HCT116 (cell line): ENCODE measurements at regions not wholly inside any gene's neighbourhood (a gene's known extent, or its start where the extent isn't known, plus 50 kb on each side); places are given as distances from the start of the nearest gene placed in this dataset.

Experiments
- ATAC-seq: fragments of 200-7000 bp; cut with Tn5 transposase; 2 replicates; pipeline ENCODE4 v1.9.1; 2020; ENCODE audit warnings: mild to moderate bottlenecking, moderate library complexity
- BruUV-seq: library from RNA; stranded (reverse); fragments of 400-500 nt; replicated peaks from 2 replicates; lab custom pipeline; 2021; lab: Mats Ljungman, UMichigan
- CTCF ChIA-PET: fragments of 300-600 bp; sonication (Branson Sonifier 250); formaldehyde crosslinking; loops from one replicate; lab custom pipeline; 2021; ENCODE audit warnings: antibody characterized with exemption; lab: Charles Lee
- POLR2A ChIA-PET: fragments of 300-600, 350-600 bp; sonication (Branson Sonifier 250); formaldehyde crosslinking; loops from one replicate; lab custom pipeline; 2021; ENCODE audit warnings: antibody characterized with exemption; lab: Charles Lee
- RAD21 ChIA-PET, 2 experiments: fragments of 300-600 bp; sonication (Branson Sonifier 250); formaldehyde crosslinking; loops; one replicate each; lab custom pipeline; 2023; ENCODE audit warnings: low total read pairs in 2 of 2; ENCODE audit not compliant: uncharacterized antibody in 2 of 2, unreplicated experiment in 2 of 2, low non-redundant PET in 1 of 2; lab: Charles Lee
- DNase-seq: peaks from one replicate; pipeline ENCODE4 v3.0.0-alpha.2; 2010; ENCODE audit warnings: low read depth, low spot score
- H2AFZ ChIP-seq: fragments of 200-600 bp; shearing (Covaris generic), sonication (generic); 2 replicates; pipeline ENCODE4 v1.6.1; 2017; ENCODE audit warnings: low read depth, mixed run types, mixed read lengths, antibody characterized with exemption, low read length; ENCODE audit not compliant: poor library complexity, severe bottlenecking
- H3K27ac ChIP-seq: 2 replicates; pipeline ENCODE4 v1.5.1; 2012; ENCODE audit warnings: low read depth, low read length
- H3K27me3 ChIP-seq: fragments of 200-600 bp; sonication (generic); 2 replicates; pipeline ENCODE4 v1.6.1; 2016; ENCODE audit warnings: mixed run types, low read length, mixed read lengths; ENCODE audit not compliant: insufficient read depth
- H3K36me3 ChIP-seq, 2 experiments: fragments of 200-500 bp in 1 of 2; fragments of 200-600 bp in 1 of 2; sonication (Bioruptor generic) in 1 of 2; sonication (generic) in 1 of 2; 2 replicates each; pipeline versions ENCODE4 v1.5.1 to v1.6.1; 2014 to 2016; ENCODE audit warnings: low read length in 2 of 2, inconsistent platforms in 1 of 2, mixed read lengths in 1 of 2, mixed run types in 1 of 2; ENCODE audit not compliant: insufficient read depth in 2 of 2, control insufficient read depth in 1 of 2
- H3K4me1 ChIP-seq, 2 experiments: fragments of 200-600 bp in 1 of 2; sonication (generic) in 1 of 2; 2 replicates each; pipeline versions ENCODE4 v1.5.1 to v1.6.1; 2012 to 2017; ENCODE audit warnings: low read length in 2 of 2, inconsistent platforms in 1 of 2, mild to moderate bottlenecking in 1 of 2, mixed read lengths in 1 of 2, mixed run types in 1 of 2, moderate library complexity in 1 of 2; ENCODE audit not compliant: insufficient read depth in 2 of 2, control insufficient read depth in 1 of 2
- H3K4me2 ChIP-seq: fragments of 200-600 bp; sonication (generic); 2 replicates; pipeline ENCODE4 v1.6.1; 2017; ENCODE audit warnings: mixed run types, low read length, mixed read lengths
- H3K4me3 ChIP-seq, 2 experiments: fragments of 200-600 bp in 1 of 2; sonication (generic) in 1 of 2; replicated peaks in 1 of 2; 2 replicates each; pipeline ENCODE4 v1.5.1; 2011 to 2016; ENCODE audit warnings: low read length in 2 of 2, control low read depth in 1 of 2, low read depth in 1 of 2, mild to moderate bottlenecking in 1 of 2, mixed read lengths in 1 of 2, mixed run types in 1 of 2
- H3K79me2 ChIP-seq: fragments of 200-600 bp; sonication (generic); 2 replicates; pipeline ENCODE4 v1.6.1; 2017; ENCODE audit warnings: mild to moderate bottlenecking, mixed run types, low read length, moderate library complexity, mixed read lengths; ENCODE audit not compliant: insufficient read depth
- H3K9ac ChIP-seq: fragments of 200-600 bp; sonication (generic); 2 replicates; pipeline ENCODE4 v1.6.1; 2016; ENCODE audit warnings: low read length, mixed read lengths
- H3K9me2 ChIP-seq: fragments of 200-600 bp; sonication (generic), shearing (Covaris generic); 2 replicates; pipeline ENCODE4 v1.6.1; 2017; ENCODE audit warnings: mixed run types, mild to moderate bottlenecking, moderate library complexity; ENCODE audit not compliant: insufficient read depth
- H3K9me3 ChIP-seq, 2 experiments: fragments of 200-500 bp in 1 of 2; fragments of 200-600 bp in 1 of 2; sonication (Bioruptor generic) in 1 of 2; sonication (generic) in 1 of 2; 2 replicates each; pipeline ENCODE4 v1.6.1; 2014 to 2017; ENCODE audit warnings: low read length in 2 of 2, mixed read lengths in 2 of 2, inconsistent platforms in 1 of 2, low read depth in 1 of 2, mild to moderate bottlenecking in 1 of 2, mixed run types in 1 of 2, moderate library complexity in 1 of 2; ENCODE audit not compliant: control insufficient read depth in 1 of 2, insufficient read depth in 1 of 2
- H4K20me1 ChIP-seq: fragments of 200-600 bp; sonication (generic), shearing (Covaris generic); 2 replicates; pipeline ENCODE4 v1.6.1; 2017; ENCODE audit warnings: mixed run types, mild to moderate bottlenecking, moderate library complexity; ENCODE audit not compliant: insufficient read depth
- EZH2 ChIP-seq: fragments of 200-600 bp; sonication (generic); IDR thresholded peaks from 2 replicates; pipeline ENCODE4 v1.6.1; 2017; ENCODE audit warnings: antibody characterized with exemption, mixed run types
- FOSL1 ChIP-seq: IDR thresholded peaks from 2 replicates; pipeline ENCODE4 v1.6.1; 2012; ENCODE audit warnings: low read depth
- SRF ChIP-seq: IDR thresholded peaks from 2 replicates; pipeline ENCODE4 v1.6.1; 2012; ENCODE audit warnings: low read depth
- TCF7L2 ChIP-seq: IDR thresholded peaks from 2 replicates; pipeline ENCODE4 v1.7.0; 2011; ENCODE audit warnings: borderline replicate concordance, inconsistent platforms; ENCODE audit not compliant: insufficient read depth, insufficient read length; ENCODE audit errors: extremely low read depth
- intact Hi-C: fragments of 100-400 bp; cut with micrococcal nuclease; formaldehyde crosslinking; loops from 2 replicates; pipeline ENCODE4 v1.10.0; 2022
- TF ChIP-seq, protein P1 (sequence below): IDR thresholded peaks from 2 replicates; pipeline ENCODE4 v1.6.1; 2012; ENCODE audit warnings: low read depth

- TF ChIP-seq EZH2 (no peak), TCF7L2 (no peak), FOSL1 (no peak)
- RAD21 ChIA-PET, result no interaction called here
- Histone ChIP-seq H3K36me3 (no peaks in the 10 kb centered on the region), H3K4me1 (no peaks in the 10 kb centered on the region), H3K9ac (no peak overlapping the region), H3K4me3 (no peak overlapping the region), H4K20me1 (no peaks in the 10 kb centered on the region), H3K79me2 (no peaks in the 10 kb centered on the region), H3K4me2 (no peak overlapping the region), H2AFZ (no peak overlapping the region), H3K27me3 (no peaks in the 10 kb centered on the region), H3K9me3 (0 out of 4 replicates have a peak, but pooled peaks cover 0 to 3% of the 10 kb centered on the region in 2 experiments), H3K9me2 (no peaks in the 10 kb centered on the region), H3K27ac (no peak overlapping the region)
- ATAC-seq (no peak), DNase-seq (no peak)
- BruUV-seq, result no TSS peak
- CTCF ChIA-PET, result no interaction called here
- POLR2A ChIA-PET, result no interaction called here
- intact Hi-C loops, result no loop called here
Observed at GRCh38 chr7:51701935-51702334, 385.3 kb upstream of the COBL start.

GRCh38 chr7:51700593-51701215, 384.1 kb upstream of the COBL start:
- no peaks in the 10 kb centered on the region for H3K4me1 ChIP-seq
- RAD21 ChIA-PET, result no interaction called here
- no peak overlapping the region for H3K27ac ChIP-seq
- no peak overlapping the region for H3K9ac ChIP-seq
- TF ChIP-seq, protein P1, sequence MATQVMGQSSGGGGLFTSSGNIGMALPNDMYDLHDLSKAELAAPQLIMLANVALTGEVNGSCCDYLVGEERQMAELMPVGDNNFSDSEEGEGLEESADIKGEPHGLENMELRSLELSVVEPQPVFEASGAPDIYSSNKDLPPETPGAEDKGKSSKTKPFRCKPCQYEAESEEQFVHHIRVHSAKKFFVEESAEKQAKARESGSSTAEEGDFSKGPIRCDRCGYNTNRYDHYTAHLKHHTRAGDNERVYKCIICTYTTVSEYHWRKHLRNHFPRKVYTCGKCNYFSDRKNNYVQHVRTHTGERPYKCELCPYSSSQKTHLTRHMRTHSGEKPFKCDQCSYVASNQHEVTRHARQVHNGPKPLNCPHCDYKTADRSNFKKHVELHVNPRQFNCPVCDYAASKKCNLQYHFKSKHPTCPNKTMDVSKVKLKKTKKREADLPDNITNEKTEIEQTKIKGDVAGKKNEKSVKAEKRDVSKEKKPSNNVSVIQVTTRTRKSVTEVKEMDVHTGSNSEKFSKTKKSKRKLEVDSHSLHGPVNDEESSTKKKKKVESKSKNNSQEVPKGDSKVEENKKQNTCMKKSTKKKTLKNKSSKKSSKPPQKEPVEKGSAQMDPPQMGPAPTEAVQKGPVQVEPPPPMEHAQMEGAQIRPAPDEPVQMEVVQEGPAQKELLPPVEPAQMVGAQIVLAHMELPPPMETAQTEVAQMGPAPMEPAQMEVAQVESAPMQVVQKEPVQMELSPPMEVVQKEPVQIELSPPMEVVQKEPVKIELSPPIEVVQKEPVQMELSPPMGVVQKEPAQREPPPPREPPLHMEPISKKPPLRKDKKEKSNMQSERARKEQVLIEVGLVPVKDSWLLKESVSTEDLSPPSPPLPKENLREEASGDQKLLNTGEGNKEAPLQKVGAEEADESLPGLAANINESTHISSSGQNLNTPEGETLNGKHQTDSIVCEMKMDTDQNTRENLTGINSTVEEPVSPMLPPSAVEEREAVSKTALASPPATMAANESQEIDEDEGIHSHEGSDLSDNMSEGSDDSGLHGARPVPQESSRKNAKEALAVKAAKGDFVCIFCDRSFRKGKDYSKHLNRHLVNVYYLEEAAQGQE, result no peak
- no peak for TF ChIP-seq SRF
- no TSS peak for BruUV-seq
- no peak overlapping the region for H3K4me2 ChIP-seq
- no peak for DNase-seq
- H3K4me3 ChIP-seq, result no peak overlapping the region
- CTCF ChIA-PET, result no interaction called here
- POLR2A ChIA-PET, result no interaction called here
- no peaks in the 10 kb centered on the region for H4K20me1 ChIP-seq
- H3K9me3 ChIP-seq, result 0 out of 4 replicates have a peak, but pooled peaks cover 0 to 3% of the 10 kb centered on the region in 2 experiments
- H2AFZ ChIP-seq, result no peak overlapping the region
- intact Hi-C loops, result no loop called here
- no peak for ATAC-seq
- H3K27me3 ChIP-seq, result no peaks in the 10 kb centered on the region
- H3K9me2 ChIP-seq, result no peaks in the 10 kb centered on the region
- H3K36me3 ChIP-seq, result no peaks in the 10 kb centered on the region
- H3K79me2 ChIP-seq, result no peaks in the 10 kb centered on the region
